ENCODE measurements at regions not wholly inside any gene's neighbourhood (a gene's known extent, or its start where the extent isn't known, plus 50 kb on each side); places are given as distances from the start of the nearest gene placed in this dataset.
"Not testable (repeated sequence)": the region's sequence is repeated elsewhere in the genome, so short reads cannot be mapped to it uniquely, and the experiment has no call there.

DNA sequence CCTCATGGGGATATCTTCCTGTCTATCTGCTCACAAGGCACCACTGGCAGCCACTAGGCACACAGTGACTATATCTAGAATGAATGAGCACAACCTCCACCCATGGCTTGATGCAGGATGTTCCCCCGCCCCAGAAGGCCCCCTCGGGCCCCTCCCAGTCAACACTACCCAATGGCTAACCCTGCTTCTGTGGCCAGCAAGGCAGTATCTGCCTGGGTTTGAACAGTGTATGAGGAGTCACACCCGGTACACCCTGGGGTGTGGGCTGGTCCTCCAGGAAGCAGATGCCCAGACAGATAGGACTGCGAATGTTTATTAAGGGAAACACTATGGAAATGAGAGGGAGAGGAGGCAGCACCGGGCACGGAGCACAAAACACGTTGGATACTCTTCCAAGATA is 58.3 kb upstream of the MRGPRE start:
- FAIRE-seq; H3K79me2 ChIP-seq (ENCODE audit: control insufficient read depth in 1 of 2, insufficient read depth in 2 of 2, low read length in 2 of 2); H3K14ac ChIP-seq (ENCODE audit: insufficient read length); H2AFZ ChIP-seq (ENCODE audit: low read length); H3K79me1 ChIP-seq (ENCODE audit: low read depth, low read length); CTCF ChIA-PET (ENCODE audit: partially characterized antibody); H3K36me3 ChIP-seq (ENCODE audit: control insufficient read depth in 2 of 4, insufficient read depth in 4 of 4, low read length in 3 of 4); DNase-seq (ENCODE audit: low read depth in 1 of 2, low spot score in 2 of 2); H3K9me3 ChIP-seq (ENCODE audit: insufficient read depth in 2 of 2, low read depth in 1 of 2, low read length in 1 of 2); H4K20me1 ChIP-seq (replicated peaks in 1 of 2; ENCODE audit: control insufficient read depth in 1 of 2, insufficient read depth in 2 of 2, low read length in 2 of 2); H3K4me3 ChIP-seq (ENCODE audit: extremely low read depth in 1 of 4, insufficient read depth in 2 of 4, low read depth in 3 of 4, low read length in 4 of 4); H4K5ac ChIP-seq (ENCODE audit: insufficient read length, low read depth, low read length); H3K56ac ChIP-seq (replicated peaks; ENCODE audit: insufficient read length, low read depth, low read length); H4K8ac ChIP-seq (ENCODE audit: extremely low read depth, insufficient read depth, low read length); H3K23me2 ChIP-seq (ENCODE audit: low read depth, low read length); H3K18ac ChIP-seq (ENCODE audit: extremely low read depth, low read length); H2BK20ac ChIP-seq (ENCODE audit: low read length); H3K4me2 ChIP-seq (ENCODE audit: insufficient read depth in 1 of 2, low read depth in 2 of 2, low read length in 2 of 2); H3K4ac ChIP-seq (replicated peaks; ENCODE audit: insufficient read length, low read depth, low read length); H2BK120ac ChIP-seq (replicated peaks; ENCODE audit: low read depth, low read length); H2AK5ac ChIP-seq (ENCODE audit: low read depth, low read length); H3K27me3 ChIP-seq (replicated peaks in 1 of 4; ENCODE audit: control insufficient read depth in 3 of 4, extremely low read depth in 1 of 4, insufficient read depth in 3 of 4, low read length in 3 of 4); H3K9ac ChIP-seq (replicated peaks in 1 of 4; ENCODE audit: extremely low read depth in 1 of 4, low read depth in 3 of 4, low read length in 3 of 4); H2BK12ac ChIP-seq (ENCODE audit: low read depth, low read length); H2BK5ac ChIP-seq (ENCODE audit: low read depth, low read length); H2BK15ac ChIP-seq (ENCODE audit: low read length); H3K4me1 ChIP-seq (replicated peaks in 1 of 4; ENCODE audit: control insufficient read depth in 3 of 4, insufficient read depth in 4 of 4, low read length in 3 of 4); POLR2A ChIA-PET (ENCODE audit: partially characterized antibody); H3K23ac ChIP-seq (ENCODE audit: insufficient read length); H4K91ac ChIP-seq (replicated peaks; ENCODE audit: insufficient read length, low read length); H3K27ac ChIP-seq (ENCODE audit: low read depth, low read length): not testable (repeated sequence)
- no CpG with 5 or more reads among the region's 7 CpGs for WGBS, 2 experiments (ENCODE audit: extremely low coverage in 1 of 2, insufficient coverage in 1 of 2, insufficient read length in 1 of 2, insufficient replicate concordance in 2 of 2, low coverage in 1 of 2, low lambda C conversion rate in 2 of 2, missing lambda C conversion rate in 1 of 2)

DNA sequence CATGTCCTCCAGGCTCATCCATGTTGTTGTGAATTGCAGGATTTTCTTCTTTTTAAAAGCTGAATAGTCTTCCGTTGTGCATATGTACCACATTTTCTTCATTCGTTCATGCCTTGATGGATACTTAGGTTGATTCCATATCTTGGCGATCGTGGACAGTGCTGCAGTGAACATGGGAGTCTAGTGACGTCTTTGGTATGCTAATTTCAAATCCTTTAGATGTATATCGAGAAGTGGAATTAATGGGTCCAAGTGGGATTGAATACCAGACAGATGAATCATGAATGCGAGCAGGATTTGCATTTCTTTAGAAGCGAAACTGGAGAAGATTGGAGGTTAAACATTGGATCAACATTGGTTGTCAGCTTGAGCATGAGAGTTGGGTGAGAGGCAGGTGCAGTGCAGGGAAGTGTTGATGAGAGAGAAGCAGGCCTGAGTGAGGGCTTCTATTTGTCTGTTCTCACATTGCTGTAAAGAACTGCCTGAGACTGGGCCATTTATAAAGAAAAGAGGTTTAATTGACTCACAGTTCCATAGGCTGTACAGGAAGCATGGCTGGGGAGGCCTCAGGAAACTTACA is 55.2 kb upstream of the MRGPRE start:
- no CpG with 5 or more reads among the region's 8 CpGs for WGBS, 2 experiments (ENCODE audit: extremely low coverage in 1 of 2, insufficient coverage in 1 of 2, insufficient read length in 1 of 2, insufficient replicate concordance in 2 of 2, low coverage in 1 of 2, low lambda C conversion rate in 2 of 2, missing lambda C conversion rate in 1 of 2)
- H4K8ac ChIP-seq (ENCODE audit: extremely low read depth, insufficient read depth, low read length); CTCF ChIA-PET (ENCODE audit: partially characterized antibody); H2BK12ac ChIP-seq (ENCODE audit: low read depth, low read length); H3K27me3 ChIP-seq (replicated peaks in 1 of 4; ENCODE audit: control insufficient read depth in 3 of 4, extremely low read depth in 1 of 4, insufficient read depth in 3 of 4, low read length in 3 of 4); H2AK5ac ChIP-seq (ENCODE audit: low read depth, low read length); H3K4ac ChIP-seq (replicated peaks; ENCODE audit: insufficient read length, low read depth, low read length); H2BK5ac ChIP-seq (ENCODE audit: low read depth, low read length); H3K9ac ChIP-seq (replicated peaks in 1 of 4; ENCODE audit: extremely low read depth in 1 of 4, low read depth in 3 of 4, low read length in 3 of 4); H3K27ac ChIP-seq (ENCODE audit: low read depth, low read length); H3K56ac ChIP-seq (replicated peaks; ENCODE audit: insufficient read length, low read depth, low read length); H4K5ac ChIP-seq (ENCODE audit: insufficient read length, low read depth, low read length); H2BK20ac ChIP-seq (ENCODE audit: low read length); POLR2A ChIA-PET (ENCODE audit: partially characterized antibody); H3K79me1 ChIP-seq (ENCODE audit: low read depth, low read length); H3K23ac ChIP-seq (ENCODE audit: insufficient read length); H4K20me1 ChIP-seq (replicated peaks in 1 of 2; ENCODE audit: control insufficient read depth in 1 of 2, insufficient read depth in 2 of 2, low read length in 2 of 2); DNase-seq (ENCODE audit: low read depth in 1 of 2, low spot score in 2 of 2); H3K4me3 ChIP-seq (ENCODE audit: extremely low read depth in 1 of 4, insufficient read depth in 2 of 4, low read depth in 3 of 4, low read length in 4 of 4); H3K36me3 ChIP-seq (ENCODE audit: control insufficient read depth in 2 of 4, insufficient read depth in 4 of 4, low read length in 3 of 4); H3K23me2 ChIP-seq (ENCODE audit: low read depth, low read length); H3K79me2 ChIP-seq (ENCODE audit: control insufficient read depth in 1 of 2, insufficient read depth in 2 of 2, low read length in 2 of 2); FAIRE-seq; H4K91ac ChIP-seq (replicated peaks; ENCODE audit: insufficient read length, low read length); H3K18ac ChIP-seq (ENCODE audit: extremely low read depth, low read length); H2AFZ ChIP-seq (ENCODE audit: low read length); H2BK120ac ChIP-seq (replicated peaks; ENCODE audit: low read depth, low read length); H2BK15ac ChIP-seq (ENCODE audit: low read length); H3K14ac ChIP-seq (ENCODE audit: insufficient read length); H3K4me1 ChIP-seq (replicated peaks in 1 of 4; ENCODE audit: control insufficient read depth in 3 of 4, insufficient read depth in 4 of 4, low read length in 3 of 4); H3K9me3 ChIP-seq (ENCODE audit: insufficient read depth in 2 of 2, low read depth in 1 of 2, low read length in 1 of 2); H3K4me2 ChIP-seq (ENCODE audit: insufficient read depth in 1 of 2, low read depth in 2 of 2, low read length in 2 of 2): not testable (repeated sequence)

Data from H1 (cell line).